CD4-positive, alpha-beta T cell (primary cell): ENCODE measurements at regions not wholly inside any gene's neighbourhood (a gene's known extent, or its start where the extent isn't known, plus 50 kb on each side); places are given as distances from the start of the nearest gene placed in this dataset.

Source experiments
- ATAC-seq: fragments of 200-7000 bp; cut with Tn5 transposase; one replicate; pipeline ENCODE4 v1.10.0; 2022; ENCODE audit warnings: mild to moderate bottlenecking; ENCODE audit not compliant: poor library complexity
- CTCF ChIA-PET: fragments of 350-600 bp; sonication (Branson Sonifier 250); formaldehyde crosslinking; loops from one replicate; lab custom pipeline; 2021; ENCODE audit warnings: antibody characterized with exemption, inconsistent platforms; lab: Charles Lee
- POLR2A ChIA-PET: fragments of 350-600 bp; sonication (Branson Sonifier 250); formaldehyde crosslinking; loops from one replicate; lab custom pipeline; 2021; ENCODE audit warnings: antibody characterized with exemption, inconsistent platforms; lab: Charles Lee
- DNase-seq, 14 experiments: peaks; one replicate each; pipeline ENCODE4 v3.0.0-alpha.2; 2013 to 2020; ENCODE audit warnings: mixed read lengths in 2 of 14
- H3K27ac ChIP-seq, 2 donors: one replicate each; pipeline versions ENCODE4 v1.5.1 to v1.7.0; 2013; ENCODE audit warnings: low read length in 2 of 2, low read depth in 1 of 2, mild to moderate bottlenecking in 1 of 2
- H3K27me3 ChIP-seq, 2 experiments: 1 replicate in 1 of 2; 2 replicates in 1 of 2; pipeline versions ENCODE4 v1.6.1 to v1.7.0; 2013; ENCODE audit warnings: low read length in 2 of 2, control low read depth in 1 of 2, mild to moderate bottlenecking in 1 of 2, moderate library complexity in 1 of 2; ENCODE audit not compliant: insufficient read depth in 2 of 2, control insufficient read depth in 1 of 2
- H3K36me3 ChIP-seq: one replicate; pipeline ENCODE4 v1.6.1; 2013; ENCODE audit warnings: low read length, control low read depth; ENCODE audit not compliant: insufficient read depth
- H3K4me1 ChIP-seq: one replicate; pipeline ENCODE4 v1.6.1; 2013; ENCODE audit warnings: low read length, control low read depth; ENCODE audit not compliant: insufficient read depth
- H3K4me3 ChIP-seq: one replicate; pipeline ENCODE4 v1.5.1; 2013; ENCODE audit warnings: mild to moderate bottlenecking, low read length, moderate library complexity
- H3K9me3 ChIP-seq, 2 experiments: 1 replicate in 1 of 2; 2 replicates in 1 of 2; pipeline versions ENCODE4 v1.6.1 to v1.7.0; 2013; ENCODE audit warnings: low read length in 2 of 2, mild to moderate bottlenecking in 2 of 2, control low read depth in 1 of 2, moderate library complexity in 1 of 2; ENCODE audit not compliant: control insufficient read depth in 1 of 2, insufficient read depth in 1 of 2
- H3K27ac Mint-ChIP-seq: one replicate; pipeline ENCODE4 v1.8.0; 2020; ENCODE audit warnings: mixed read lengths
- H3K27me3 Mint-ChIP-seq: one replicate; pipeline ENCODE4 v1.8.0; 2021; ENCODE audit warnings: mixed read lengths
- H3K36me3 Mint-ChIP-seq: one replicate; pipeline ENCODE4 v1.8.0; 2021; ENCODE audit warnings: low read depth, mixed read lengths
- H3K4me1 Mint-ChIP-seq: one replicate; pipeline ENCODE4 v1.8.0; 2021; ENCODE audit warnings: low read depth, mixed read lengths
- H3K4me3 Mint-ChIP-seq: one replicate; pipeline ENCODE4 v1.8.0; 2020; ENCODE audit warnings: mild to moderate bottlenecking, mixed read lengths
- H3K9me3 Mint-ChIP-seq: one replicate; pipeline ENCODE4 v1.8.0; 2020; ENCODE audit warnings: mixed read lengths
- CTCF ChIP-seq: fragments of 200-600 bp; IDR thresholded peaks from one replicate; pipeline ENCODE4 v1.8.0; 2022; ENCODE audit warnings: antibody characterized with exemption, mild to moderate bottlenecking
- intact Hi-C, 2 experiments: fragments of 100-400 bp; cut with DNase I in 1 of 2; cut with micrococcal nuclease in 1 of 2; formaldehyde crosslinking; loops; one replicate each; pipeline versions ENCODE4 v1.15.1 to v1.9.0; 2023 to 2025; cut with DNase I, micrococcal nuclease

GRCh38 chr4:170721812-170722373, 632.1 kb upstream of the AADAT start:
- no peak for TF ChIP-seq CTCF
- POLR2A ChIA-PET, result no interaction called here
- Histone ChIP-seq H3K4me1 (no peaks in the 10 kb centered on the region), H3K4me3 (no peak overlapping the region), H3K27me3 (no peaks in the 10 kb centered on the region), H3K36me3 (no peaks in the 10 kb centered on the region), H3K9me3 (no peaks in the 10 kb centered on the region), H3K27ac (no peak overlapping the region)
- DNase-seq (no peak), ATAC-seq (no peak)
- Mint-ChIP-seq H3K4me1 (no peaks in the 10 kb centered on the region), H3K27me3 (no peaks in the 10 kb centered on the region), H3K36me3 (no peaks in the 10 kb centered on the region), H3K27ac (no peak overlapping the region), H3K9me3 (peaks cover 8% of the 10 kb centered on the region), H3K4me3 (no peak overlapping the region)
- intact Hi-C loops, result no loop called here
- CTCF ChIA-PET, result no interaction called here

GRCh38 chr4:170716868-170717267, 627.1 kb upstream of the AADAT start:
- TF ChIP-seq CTCF, result no peak
- no peak overlapping the region for H3K4me3 Mint-ChIP-seq
- Histone ChIP-seq H3K4me3 (no peak overlapping the region), H3K9me3 (peaks cover 0 to 10% of the 10 kb centered on the region in 2 experiments), H3K36me3 (no peaks in the 10 kb centered on the region), H3K27ac (no peak overlapping the region), H3K27me3 (no peaks in the 10 kb centered on the region), H3K4me1 (no peaks in the 10 kb centered on the region)
- H3K27me3 Mint-ChIP-seq, result no peaks in the 10 kb centered on the region
- no peak overlapping the region for H3K27ac Mint-ChIP-seq
- intact Hi-C loops, result no loop called here
- H3K36me3 Mint-ChIP-seq, result no peaks in the 10 kb centered on the region
- H3K4me1 Mint-ChIP-seq, result no peaks in the 10 kb centered on the region
- CTCF ChIA-PET, result no interaction called here
- no peak for DNase-seq
- no peak for ATAC-seq
- POLR2A ChIA-PET, result no interaction called here
- peaks cover 9% of the 10 kb centered on the region for H3K9me3 Mint-ChIP-seq

GRCh38 chr4:170705907-170706306, 616.2 kb upstream of the AADAT start:
- CTCF ChIA-PET, result no interaction called here
- POLR2A ChIA-PET, result no interaction called here
- Histone ChIP-seq H3K4me3 (no peak overlapping the region), H3K27ac (no peak overlapping the region), H3K4me1 (no peaks in the 10 kb centered on the region), H3K9me3 (peaks cover 0 to 3% of the 10 kb centered on the region in 2 experiments), H3K36me3 (no peaks in the 10 kb centered on the region), H3K27me3 (no peaks in the 10 kb centered on the region)
- no peaks in the 10 kb centered on the region for H3K36me3 Mint-ChIP-seq
- H3K9me3 Mint-ChIP-seq, result no peaks in the 10 kb centered on the region
- no peaks in the 10 kb centered on the region for H3K27me3 Mint-ChIP-seq
- TF ChIP-seq CTCF, result no peak
- H3K4me3 Mint-ChIP-seq, result no peak overlapping the region
- intact Hi-C loops, result no loop called here
- no peak for ATAC-seq
- H3K27ac Mint-ChIP-seq, result no peak overlapping the region
- H3K4me1 Mint-ChIP-seq, result no peaks in the 10 kb centered on the region
- no peak for DNase-seq
